ENCODE measurements at regions not wholly inside any gene's neighbourhood (a gene's known extent, or its start where the extent isn't known, plus 50 kb on each side); places are given as distances from the start of the nearest gene placed in this dataset.

DNA sequence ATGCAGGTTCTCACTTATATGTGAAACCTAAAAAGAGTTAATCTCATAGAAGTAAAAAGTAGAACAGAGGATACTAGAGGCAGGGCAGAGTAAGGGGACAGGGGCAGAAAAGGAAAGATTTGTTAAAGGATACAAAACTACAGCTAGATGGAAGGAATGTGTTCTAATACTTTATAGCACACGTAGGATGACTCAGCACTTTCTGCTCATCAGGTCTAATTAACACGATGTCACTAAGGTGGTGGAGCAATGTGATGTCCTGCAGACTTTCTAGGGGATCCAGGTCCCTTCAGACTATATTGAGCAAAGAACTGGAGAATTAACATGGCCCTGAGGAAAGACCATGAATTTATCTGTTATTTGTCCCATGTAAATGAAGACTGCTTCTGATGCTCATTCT is 80.8 kb upstream of the CMKLR1 start:
- Histone ChIP-seq H3K27me3 (ENCODE audit: insufficient read depth) (no peaks in the 10 kb centered on the region), H3K4me3 (no peak overlapping the region), H3K79me2 (replicated peaks; ENCODE audit: insufficient read depth) (no peaks in the 10 kb centered on the region), H4K20me1 (replicated peaks; ENCODE audit: insufficient read depth) (no peaks in the 10 kb centered on the region), H3K9me2 (ENCODE audit: insufficient read depth) (peaks cover 9% of the 10 kb centered on the region; the same call in 1 of the 2 replicates), H3K36me3 (ENCODE audit: insufficient read depth) (no peaks in the 10 kb centered on the region), H3F3A (replicated peaks; ENCODE audit: low read depth) (no peaks in the 10 kb centered on the region), H3K4me2 (no peak overlapping the region), H3K27ac (ENCODE audit: low read depth) (no peak overlapping the region), H3K4me1 (ENCODE audit: insufficient read depth) (no peaks in the 10 kb centered on the region), H2AFZ (peak overlapping the region; percentile 38; the same call in 1 of the 2 replicates)
- Mint-ChIP-seq H3K4me1 (peaks cover 3% of the 10 kb centered on the region; the same call in 2 of the 3 replicates), H3K27me3 (ENCODE audit: insufficient read depth, low read depth, poor library complexity) (no peaks in the 10 kb centered on the region), H3K4me3 (no peak overlapping the region), H3K36me3 (ENCODE audit: low read depth) (peaks cover 4% of the 10 kb centered on the region; the same call in 1 of the 3 replicates), H3K9me3 (peaks cover 14% of the 10 kb centered on the region; the same call in 2 of the 3 replicates), H3K27ac (0 out of 2 replicates have a peak overlapping the region, but pooled peaks have one; percentile 9)
- ATAC-seq (no peak), DNase-seq (ENCODE audit: low spot score) (no peak)
- TF ChIP-seq REST (IDR thresholded peaks at IDR 0.05; ENCODE audit: unreplicated experiment) (no peak), ZNF114 (CRISPR knock-in tag; IDR thresholded peaks at IDR 0.05) (no peak)
- TF ChIP-seq, protein P1, sequence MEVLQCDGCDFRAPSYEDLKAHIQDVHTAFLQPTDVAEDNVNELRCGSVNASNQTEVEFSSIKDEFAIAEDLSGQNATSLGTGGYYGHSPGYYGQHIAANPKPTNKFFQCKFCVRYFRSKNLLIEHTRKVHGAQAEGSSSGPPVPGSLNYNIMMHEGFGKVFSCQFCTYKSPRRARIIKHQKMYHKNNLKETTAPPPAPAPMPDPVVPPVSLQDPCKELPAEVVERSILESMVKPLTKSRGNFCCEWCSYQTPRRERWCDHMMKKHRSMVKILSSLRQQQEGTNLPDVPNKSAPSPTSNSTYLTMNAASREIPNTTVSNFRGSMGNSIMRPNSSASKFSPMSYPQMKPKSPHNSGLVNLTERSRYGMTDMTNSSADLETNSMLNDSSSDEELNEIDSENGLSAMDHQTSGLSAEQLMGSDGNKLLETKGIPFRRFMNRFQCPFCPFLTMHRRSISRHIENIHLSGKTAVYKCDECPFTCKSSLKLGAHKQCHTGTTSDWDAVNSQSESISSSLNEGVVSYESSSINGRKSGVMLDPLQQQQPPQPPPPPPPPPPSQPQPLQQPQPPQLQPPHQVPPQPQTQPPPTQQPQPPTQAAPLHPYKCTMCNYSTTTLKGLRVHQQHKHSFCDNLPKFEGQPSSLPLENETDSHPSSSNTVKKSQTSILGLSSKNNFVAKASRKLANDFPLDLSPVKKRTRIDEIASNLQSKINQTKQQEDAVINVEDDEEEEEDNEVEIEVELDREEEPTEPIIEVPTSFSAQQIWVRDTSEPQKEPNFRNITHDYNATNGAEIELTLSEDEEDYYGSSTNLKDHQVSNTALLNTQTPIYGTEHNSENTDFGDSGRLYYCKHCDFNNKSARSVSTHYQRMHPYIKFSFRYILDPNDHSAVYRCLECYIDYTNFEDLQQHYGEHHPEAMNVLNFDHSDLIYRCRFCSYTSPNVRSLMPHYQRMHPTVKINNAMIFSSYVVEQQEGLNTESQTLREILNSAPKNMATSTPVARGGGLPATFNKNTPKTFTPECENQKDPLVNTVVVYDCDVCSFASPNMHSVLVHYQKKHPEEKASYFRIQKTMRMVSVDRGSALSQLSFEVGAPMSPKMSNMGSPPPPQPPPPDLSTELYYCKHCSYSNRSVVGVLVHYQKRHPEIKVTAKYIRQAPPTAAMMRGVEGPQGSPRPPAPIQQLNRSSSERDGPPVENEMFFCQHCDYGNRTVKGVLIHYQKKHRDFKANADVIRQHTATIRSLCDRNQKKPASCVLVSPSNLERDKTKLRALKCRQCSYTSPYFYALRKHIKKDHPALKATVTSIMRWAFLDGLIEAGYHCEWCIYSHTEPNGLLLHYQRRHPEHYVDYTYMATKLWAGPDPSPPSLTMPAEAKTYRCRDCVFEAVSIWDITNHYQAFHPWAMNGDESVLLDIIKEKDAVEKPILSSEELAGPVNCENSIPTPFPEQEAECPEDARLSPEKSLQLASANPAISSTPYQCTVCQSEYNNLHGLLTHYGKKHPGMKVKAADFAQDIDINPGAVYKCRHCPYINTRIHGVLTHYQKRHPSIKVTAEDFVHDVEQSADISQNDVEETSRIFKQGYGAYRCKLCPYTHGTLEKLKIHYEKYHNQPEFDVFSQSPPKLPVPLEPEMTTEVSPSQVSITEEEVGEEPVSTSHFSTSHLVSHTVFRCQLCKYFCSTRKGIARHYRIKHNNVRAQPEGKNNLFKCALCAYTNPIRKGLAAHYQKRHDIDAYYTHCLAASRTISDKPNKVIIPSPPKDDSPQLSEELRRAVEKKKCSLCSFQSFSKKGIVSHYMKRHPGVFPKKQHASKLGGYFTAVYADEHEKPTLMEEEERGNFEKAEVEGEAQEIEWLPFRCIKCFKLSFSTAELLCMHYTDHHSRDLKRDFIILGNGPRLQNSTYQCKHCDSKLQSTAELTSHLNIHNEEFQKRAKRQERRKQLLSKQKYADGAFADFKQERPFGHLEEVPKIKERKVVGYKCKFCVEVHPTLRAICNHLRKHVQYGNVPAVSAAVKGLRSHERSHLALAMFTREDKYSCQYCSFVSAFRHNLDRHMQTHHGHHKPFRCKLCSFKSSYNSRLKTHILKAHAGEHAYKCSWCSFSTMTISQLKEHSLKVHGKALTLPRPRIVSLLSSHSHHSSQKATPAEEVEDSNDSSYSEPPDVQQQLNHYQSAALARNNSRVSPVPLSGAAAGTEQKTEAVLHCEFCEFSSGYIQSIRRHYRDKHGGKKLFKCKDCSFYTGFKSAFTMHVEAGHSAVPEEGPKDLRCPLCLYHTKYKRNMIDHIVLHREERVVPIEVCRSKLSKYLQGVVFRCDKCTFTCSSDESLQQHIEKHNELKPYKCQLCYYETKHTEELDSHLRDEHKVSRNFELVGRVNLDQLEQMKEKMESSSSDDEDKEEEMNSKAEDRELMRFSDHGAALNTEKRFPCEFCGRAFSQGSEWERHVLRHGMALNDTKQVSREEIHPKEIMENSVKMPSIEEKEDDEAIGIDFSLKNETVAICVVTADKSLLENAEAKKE (CRISPR knock-in tag; IDR thresholded peaks at IDR 0.05), result no peak

All from GM23338 (cell line).